GM19023 (cell line): ENCODE measurements at regions not wholly inside any gene's neighbourhood (a gene's known extent, or its start where the extent isn't known, plus 50 kb on each side); places are given as distances from the start of the nearest gene placed in this dataset.
"Not testable (repeated sequence)": the region's sequence is repeated elsewhere in the genome, so short reads cannot be mapped to it uniquely, and the experiment has no call there.

ENCODE experiments used
- ATAC-seq: cut with Tn5 transposase; IDR thresholded peaks from one replicate; pipeline ENCODE4 v1.9.1; 2021; ENCODE audit warnings: mild to moderate bottlenecking, moderate library complexity; ENCODE audit not compliant: unreplicated experiment

DNA sequence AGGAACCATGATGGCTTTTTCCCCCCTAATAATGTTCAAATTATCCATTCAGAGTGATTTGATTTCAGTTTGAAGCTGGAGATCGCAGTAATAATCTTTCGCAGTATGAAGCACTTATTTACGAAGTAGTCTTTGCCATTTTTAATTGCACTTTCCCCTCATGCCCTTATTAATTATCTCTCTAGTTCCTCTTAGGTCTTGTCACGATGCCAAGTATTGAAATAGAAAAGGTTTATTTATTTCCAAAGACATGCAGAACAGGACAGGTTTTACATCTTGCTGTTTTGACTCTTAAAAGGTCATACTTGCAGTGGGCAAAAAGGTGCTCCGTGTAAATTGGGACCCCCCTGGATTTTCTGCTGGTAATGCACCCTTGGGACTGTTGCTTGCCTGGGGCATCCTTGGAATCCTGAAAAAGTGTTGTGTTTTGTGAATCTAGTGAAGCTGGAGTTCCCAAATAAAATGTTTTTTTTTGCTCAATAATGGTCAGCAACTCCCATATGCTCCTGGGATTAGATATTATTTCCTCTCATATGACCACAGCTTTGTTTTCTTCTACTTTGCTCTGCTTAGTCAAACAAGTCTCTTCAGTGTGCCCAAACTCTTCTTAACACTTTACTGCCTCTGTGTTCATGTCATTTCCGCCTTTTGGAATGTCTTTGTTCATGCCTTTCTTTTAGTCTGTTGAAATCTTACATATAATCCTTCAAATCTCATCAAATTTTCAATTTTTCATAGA, 278.3 kb downstream of the TMEM38B start:
- ATAC-seq: no peak

DNA sequence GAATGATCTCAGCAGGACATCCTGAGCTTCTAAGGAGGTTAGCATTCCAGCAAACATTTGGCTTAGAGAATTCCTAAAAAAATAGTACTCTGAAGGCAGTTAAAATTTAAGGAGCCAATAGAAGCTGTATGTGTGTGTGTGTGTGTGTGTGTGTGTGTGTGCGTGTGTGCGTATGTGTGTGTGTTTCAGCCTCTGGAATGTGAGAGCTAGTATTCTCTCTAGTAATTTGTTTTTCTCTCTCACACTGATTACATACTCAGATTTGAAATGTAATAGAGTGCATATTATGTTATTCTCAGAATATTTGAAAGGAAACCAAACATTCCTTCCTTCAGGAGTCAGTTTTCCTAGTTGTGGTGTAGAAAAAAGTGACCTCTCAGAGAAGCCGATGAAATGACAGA, 279.6 kb downstream of the TMEM38B start:
- no peak for ATAC-seq

DNA sequence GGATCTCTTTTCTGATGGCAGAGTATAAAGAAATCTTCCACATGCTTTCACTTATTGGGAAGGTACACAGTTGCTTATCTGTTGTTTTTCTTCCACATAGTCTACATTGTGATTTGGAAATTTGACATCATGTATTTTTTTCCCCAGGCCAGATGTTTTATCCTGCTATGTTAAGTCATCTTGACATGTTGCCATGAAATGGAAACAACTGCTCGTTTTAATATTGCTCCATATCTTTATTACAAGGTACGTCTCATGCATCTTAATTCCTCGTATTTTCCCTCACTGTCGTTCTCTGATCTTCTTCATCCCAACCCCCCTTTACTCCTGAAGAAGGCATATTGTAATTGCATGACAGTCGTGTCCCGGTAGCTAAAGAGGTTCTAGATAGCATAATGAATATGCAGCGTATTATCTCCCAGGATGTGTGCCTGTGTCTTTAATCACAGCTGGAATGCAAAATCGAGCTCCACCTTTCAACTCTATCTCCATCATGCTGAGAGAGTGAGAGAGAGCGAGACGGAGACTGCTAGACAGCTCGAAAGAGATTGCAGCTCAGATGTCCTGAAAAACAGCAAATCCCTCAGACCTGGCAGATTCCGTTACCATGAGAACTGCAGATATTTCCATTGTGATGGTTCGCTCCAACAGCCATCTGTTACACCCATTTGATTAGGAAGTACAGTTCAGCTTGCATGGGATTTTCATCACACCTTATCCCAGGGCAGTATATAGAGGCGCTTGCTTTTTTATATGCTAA, 281.7 kb downstream of the TMEM38B start:
- ATAC-seq: no peak

DNA sequence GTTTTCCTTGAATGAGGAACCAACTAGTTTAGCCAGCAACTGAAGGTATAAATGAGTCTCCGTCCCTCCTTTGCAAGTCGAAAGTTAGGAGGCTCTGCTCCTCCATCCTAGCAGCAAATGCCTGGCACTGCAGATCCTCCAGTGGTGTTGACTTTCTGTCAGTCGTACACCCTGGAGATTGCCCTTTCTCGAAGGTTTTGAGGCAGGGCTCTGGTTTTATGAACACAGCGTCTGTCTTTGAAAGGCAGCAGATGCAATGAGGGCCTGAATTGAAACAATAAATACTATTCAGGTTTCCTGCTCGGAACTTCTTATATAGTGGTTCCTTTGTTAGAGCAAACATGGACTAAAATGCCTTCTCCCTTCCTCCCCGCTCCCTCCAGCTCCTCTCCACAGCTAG, 284.0 kb downstream of the TMEM38B start:
- no peak for ATAC-seq

DNA sequence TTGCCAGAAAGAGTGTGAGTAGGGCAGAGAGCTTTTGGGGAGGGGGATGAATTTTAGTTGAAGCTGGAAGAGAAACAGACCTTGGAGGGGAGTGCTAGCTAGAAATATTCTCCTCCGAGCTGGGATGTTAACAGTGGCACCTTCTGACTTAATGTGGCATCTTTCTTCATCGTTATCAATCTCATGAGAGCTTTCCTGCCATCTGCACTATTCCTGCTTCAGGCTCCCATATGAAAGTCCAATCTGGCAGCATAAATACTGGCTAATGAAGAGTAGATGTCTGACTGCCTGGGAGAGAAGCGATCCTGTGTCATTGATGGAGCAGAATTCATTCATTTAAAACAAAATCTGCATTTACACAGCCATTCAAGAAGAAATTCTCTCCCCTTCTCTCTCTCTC, 284.5 kb downstream of the TMEM38B start:
- ATAC-seq: no peak

DNA sequence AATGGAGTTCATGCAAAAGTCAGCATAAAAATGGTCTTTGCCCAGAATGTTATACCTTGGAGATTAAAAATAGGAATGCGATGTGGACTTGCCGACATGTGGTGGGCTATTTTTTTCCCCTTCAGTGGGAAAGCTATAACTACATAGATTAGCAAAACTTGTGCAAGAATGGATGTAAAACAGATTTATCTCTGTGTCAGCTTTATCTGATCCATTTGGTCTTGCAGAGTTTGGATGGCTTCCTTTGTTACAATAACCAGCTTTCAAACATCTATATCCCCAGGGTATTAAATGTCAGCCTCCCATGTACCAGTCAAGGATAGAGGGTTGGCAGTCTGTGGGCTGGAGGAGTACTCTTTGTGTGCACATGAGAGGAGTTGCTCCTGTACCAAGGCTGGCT, 284.9 kb downstream of the TMEM38B start:
- ATAC-seq: no peak

DNA sequence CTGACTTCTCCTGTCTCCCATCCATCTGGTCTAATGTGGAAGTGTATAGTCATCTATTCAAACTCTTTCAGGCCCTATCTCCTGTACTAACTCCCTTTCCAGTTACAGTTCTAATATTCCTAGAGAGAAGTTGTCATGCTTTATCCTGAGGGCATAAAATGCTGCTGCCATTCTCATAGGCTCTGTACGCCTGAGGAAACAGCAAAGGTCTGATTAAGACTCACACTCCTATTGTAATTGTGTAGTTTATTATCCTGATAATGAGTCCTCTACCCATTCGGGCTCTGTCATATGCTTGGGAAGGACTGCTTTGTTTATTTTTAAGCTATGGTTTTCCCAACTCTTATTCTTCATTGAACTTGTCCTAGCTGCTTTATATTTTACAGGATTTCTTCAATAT, 290.4 kb downstream of the TMEM38B start:
- ATAC-seq: no peak

DNA sequence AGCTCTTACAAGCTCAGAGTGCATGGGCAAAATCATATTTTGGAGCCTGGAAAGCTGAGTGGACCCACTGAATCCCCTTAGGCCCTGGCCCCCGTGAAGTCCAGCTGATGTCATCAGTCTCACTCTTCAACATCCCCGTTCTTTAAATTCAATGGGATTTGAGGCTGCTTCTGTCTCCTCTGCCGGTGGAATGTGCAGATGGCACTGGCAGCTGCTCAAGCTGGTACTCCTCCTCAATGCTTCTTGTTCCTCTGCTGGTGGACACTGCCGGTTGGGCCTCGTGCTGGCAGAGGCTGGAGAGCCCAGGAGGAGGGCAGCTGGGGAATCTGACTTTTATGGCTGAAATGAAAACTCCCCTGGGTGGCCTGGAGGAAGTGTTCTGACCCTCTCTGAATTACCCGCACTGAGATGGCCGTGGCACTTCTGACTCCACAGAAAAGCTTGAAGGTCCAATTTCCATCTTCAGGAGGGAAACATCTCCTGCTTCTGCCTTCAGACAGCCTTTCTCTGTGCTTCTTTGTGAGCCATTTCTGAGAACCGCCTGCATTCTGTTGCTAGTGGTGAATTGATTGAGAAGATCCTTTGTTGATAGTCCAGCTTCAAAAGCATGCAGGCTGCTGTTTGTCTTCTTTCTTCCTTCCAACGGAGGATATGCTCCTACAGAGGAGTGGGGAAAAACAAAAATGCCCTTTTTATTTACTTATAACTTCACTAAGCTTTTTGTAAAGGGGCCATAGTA, 298.9 kb downstream of the TMEM38B start:
- no peak for ATAC-seq

DNA sequence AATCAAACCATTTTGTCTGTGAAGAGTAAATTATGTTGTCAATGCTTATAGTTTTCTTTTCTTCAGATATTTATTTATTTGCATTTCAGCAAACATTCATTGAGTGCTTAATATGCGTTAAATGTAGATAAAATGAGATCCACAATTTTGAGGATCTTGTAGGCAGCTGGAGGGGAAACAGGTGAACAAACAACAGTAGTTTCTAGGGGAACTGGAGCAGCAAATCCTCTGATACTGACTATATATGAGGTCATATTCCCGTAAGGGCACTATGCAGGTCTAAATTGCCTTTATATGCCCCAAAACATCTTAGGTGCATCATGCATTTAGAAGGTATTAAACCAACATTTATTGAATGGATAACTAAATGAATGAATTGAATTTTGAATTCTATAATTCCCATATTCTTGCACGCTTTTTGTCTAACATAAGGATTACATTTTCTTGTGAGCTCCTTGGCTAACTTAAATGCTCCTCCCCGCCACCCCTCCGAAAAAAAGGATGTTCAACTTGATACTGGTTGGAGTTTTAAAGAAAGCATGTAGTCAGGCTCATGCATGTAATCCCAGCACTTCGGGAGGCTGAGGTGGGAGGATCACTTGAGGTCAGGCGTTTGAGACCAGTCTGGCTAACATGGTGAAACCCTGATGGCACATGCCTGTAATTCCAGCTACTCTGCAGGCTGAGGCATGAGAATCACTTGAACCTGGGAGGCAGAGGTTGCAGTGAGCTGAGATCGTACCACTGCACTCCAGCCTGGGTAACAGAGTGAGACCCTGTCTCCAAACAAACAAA, 299.8 kb downstream of the TMEM38B start:
- no peak for ATAC-seq

DNA sequence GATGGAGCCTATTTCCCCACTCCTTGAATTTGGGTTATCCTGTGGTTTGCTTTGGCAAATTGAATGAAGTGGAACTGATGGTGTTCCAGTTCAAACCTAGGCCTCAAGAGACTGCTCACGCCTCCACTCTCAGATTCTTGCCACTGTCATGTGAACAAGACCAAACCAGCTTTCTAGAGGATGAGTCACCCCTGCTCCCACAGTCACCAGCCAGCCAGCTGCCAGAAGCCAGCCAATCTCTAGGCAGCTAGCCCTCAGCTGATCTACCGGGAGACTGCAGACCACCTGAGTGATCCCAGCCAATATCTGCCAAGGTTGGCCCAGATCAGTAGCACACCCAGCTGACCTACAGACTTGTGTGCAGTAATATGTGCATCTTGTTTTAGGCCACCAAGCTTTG, 300.6 kb downstream of the TMEM38B start:
- no peak for ATAC-seq

DNA sequence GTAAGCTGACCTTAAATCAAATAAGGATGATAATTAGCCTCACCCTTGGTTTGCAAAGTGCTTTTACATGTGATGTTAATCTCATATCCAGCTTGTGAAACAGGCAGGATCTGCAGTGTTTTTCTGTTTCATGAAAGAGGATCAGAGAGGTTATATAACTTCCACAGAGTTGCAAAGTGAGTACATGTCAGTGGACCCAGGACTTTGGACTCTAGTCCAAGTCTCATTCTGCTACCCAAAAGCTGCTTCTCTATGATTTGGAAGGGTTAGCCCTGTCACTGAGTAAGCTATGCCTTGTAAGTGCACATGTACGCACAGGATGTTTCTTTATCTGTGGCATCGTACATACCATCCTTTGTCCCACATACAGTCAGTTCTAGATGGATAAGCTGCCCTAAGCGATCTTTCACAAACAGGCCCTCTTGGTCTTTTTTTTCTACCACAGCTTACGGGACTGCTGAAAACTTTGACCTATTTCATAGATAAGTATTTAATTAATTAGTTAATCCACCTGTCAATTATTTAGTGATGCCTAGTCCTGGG, 322.9 kb downstream of the TMEM38B start:
- no peak for ATAC-seq

DNA sequence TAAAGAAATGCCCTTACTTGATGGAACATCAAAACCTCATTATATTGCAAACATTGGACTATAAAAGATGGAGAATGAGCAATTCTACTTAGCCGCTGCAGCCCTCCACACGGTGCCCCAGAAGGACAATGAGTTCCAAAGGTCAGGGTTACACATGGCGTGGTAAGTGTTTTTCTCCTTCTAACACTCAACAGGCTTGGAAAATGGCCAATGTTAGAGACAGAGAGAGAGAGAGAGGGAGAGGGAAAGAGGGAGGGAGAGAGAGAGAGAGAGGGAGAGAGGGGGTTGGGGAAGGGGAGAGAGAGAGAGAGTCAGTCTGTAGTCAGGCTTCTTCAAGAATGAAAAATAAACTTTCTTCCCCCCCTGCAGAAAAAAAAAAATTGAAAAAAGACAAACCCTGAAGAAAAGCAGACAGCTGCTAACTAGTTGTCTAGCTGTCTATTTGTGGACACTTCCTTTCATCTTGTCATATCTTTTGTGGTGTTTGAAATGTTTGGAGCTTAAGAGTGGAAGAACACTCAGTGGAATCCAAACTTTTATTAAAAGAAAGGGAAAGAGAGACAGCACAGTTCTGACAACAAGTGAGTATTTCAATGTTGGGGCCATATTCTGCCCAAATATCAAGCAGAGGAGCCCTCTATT, 324.8 kb downstream of the TMEM38B start:
- no peak for ATAC-seq

DNA sequence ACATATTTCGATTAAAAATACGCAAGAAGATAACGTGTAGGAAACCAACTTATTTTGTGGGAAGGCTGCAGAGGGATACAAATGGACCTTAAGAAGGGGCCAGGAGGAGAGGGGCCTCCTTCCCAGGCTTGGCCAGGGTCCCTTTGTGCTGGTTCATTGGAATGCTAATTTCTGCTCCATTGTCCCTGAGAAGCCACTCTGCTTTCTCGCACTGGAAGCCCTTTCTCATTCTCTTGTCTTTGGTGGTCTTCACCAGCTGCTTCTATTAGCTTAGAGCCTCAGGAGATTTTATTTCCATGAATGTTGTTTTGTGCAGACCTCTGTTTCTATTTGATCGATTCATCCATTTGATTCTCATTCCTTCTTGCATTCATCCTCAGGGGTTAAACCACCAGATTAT, 325.4 kb downstream of the TMEM38B start:
- ATAC-seq: no peak

DNA sequence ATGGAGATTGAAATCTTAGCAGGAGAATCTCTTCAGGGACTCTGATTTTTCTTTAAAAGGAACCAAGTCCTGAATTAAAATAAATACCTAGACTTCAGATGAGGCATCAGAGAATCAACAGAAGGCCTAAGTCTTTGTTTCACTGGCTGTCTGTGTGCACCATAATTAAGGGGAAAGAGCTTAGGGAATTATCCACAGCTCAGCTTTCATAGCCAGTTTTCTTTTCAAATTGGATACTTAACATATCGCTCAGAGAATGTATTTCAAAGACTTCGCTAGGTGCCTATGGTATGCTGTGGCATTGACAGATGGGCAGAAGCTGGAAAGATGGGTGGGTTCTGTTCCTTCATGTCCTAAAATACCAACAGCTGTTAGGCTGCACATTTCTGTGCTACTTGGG, 325.8 kb downstream of the TMEM38B start:
- ATAC-seq: no peak

DNA sequence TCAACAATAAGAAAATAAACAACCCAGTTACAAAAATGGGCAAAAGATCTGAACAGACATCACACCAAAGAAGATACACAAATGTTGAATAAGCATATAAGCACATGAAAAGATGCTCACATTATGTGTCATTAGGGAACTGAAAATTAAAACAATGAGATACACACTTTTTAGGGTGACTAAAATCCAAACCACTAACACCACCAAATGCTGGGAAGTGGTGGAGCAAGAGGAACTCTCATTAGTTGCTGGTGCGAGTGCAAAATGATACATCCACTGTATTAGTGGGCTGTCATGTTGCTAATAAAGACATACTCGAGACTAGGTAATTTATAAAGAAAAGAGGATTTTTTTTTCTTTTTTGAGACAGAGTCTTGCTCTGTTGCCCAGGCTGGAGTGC, 329.1 kb downstream of the TMEM38B start:
- no peak for ATAC-seq

DNA sequence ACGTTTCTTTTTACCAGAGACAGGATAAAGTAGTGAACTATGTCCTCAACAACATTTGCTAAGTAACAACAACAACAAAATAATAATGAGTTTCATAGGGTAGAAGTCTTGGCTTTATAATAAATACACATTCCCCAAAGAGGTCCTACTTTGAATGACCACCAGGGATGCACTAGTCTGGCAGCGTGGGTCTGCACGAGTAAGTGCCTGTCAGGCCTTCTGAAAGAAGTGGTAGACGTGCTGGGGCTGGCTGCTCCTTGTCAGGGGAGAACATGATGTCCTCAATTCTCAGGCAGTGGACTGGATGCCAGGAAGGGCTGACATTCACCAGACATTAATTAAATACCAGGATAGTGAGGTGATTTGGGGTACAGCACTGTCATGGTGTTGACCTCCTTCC, 331.1 kb downstream of the TMEM38B start:
- ATAC-seq: no peak

DNA sequence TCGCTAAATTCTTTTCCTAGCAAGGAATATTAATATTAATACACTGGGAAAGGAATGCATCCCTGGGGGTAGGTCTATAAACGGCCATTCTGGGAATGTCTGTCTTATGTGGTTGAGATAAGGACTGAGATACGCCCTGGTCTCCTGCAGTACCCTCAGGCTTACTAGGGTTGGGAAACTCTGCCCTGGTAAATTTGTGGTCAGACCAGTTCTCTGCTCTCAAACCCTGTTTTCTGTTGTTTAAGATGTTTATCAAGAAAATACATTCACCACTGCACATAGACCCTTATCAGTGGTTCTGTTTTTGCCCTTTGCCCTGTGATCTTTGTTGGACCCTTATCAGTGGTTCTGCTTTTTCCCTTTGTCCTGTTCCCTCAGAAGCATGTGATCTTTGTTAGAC, 335.8 kb downstream of the TMEM38B start:
- not testable (repeated sequence) for ATAC-seq

DNA sequence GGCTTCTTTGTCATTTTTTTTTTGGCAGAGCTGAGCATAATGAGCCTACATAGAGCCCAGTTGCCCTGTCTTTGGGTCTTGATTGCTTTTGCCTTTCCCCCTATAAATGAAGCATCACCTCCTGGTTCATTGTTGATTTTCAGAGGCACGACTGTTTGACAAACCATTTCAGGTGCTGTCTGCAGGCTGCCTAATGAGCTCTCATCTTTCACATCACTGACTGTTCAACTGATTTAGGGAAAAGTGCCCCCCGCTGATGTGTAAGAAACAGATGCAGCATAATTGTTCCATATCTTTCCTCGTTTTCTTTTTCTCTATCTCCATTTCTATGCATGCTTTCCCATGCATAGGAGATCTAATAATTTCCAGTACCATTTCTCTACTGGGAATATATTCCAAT, 338.6 kb downstream of the TMEM38B start:
- ATAC-seq: no peak

DNA sequence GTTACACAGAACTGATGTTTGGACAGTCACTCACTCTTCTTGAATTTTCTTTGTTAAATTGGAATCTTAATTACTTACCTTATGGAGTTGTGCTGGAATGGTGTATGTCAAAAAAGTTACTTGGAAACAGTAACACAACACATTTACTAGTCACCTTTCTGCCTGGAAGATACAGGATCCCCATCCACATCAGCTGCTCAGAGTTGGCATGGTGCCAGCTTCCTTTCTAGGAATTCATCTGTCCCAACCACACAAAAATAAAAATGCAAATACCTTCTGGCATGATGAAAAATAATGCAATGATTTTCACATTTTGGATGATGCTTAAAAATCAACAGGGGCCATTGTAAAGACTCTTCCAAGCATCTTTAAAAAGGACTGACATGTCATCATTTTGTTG, 341.5 kb downstream of the TMEM38B start:
- ATAC-seq: no peak

DNA sequence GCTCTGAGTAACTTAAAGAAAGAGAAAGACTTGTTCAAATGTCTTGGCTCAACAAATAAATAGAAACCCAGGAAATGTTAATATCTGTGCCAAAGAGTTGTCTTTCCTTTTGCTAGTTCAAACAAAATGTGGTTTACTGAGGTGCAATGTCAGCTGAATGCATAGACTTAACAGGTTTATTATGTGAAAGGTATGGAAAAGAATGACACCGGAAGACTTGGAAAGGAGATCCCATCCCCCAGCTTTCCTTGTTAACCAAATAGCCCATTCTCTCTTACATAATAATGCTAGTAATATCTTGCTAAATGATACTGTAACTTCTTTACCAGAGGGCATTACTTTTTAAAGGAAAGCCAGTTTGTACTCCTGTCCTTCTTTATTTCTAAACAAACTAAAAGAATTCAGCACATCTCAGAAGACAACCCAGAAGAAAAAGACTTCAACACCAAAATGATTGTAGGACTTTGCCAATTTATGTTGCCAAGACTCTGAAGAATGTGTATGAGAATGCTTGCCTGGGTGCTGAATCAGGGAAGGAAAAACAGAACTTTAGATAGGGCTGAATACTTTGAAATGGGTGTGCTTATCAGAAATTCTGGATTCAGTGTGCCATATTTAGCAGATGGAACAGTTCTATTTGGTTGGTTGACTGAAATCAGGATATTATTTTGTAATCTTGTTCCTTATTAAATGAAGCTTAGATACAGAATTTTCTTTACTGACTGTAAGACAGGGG, 344.1 kb downstream of the TMEM38B start:
- ATAC-seq: no peak
